CD4-positive, CD25-positive, alpha-beta regulatory T cell (primary cell): ENCODE measurements at regions not wholly inside any gene's neighbourhood (a gene's known extent, or its start where the extent isn't known, plus 50 kb on each side); places are given as distances from the start of the nearest gene placed in this dataset.

ENCODE experiments used
- ATAC-seq, 2 donors: fragments of 150-1000 bp; cut with Tn5 transposase; one replicate each; pipeline ENCODE4 v1.10.0; 2021; ENCODE audit warnings: low read depth in 2 of 2, moderate number of reproducible peaks in 2 of 2, moderate library complexity in 1 of 2
- DNase-seq, 3 donors: peaks; one replicate each; pipeline versions ENCODE4 v3.0.0 to v3.0.0-alpha.2; 2012 to 2022; ENCODE audit warnings: mixed read lengths in 1 of 3
- H3K27ac ChIP-seq: one replicate; pipeline ENCODE4 v1.7.0; 2013; ENCODE audit warnings: mild to moderate bottlenecking, low read length; ENCODE audit not compliant: insufficient read depth, poor library complexity, severe bottlenecking
- H3K27me3 ChIP-seq: one replicate; pipeline ENCODE4 v1.7.0; 2013; ENCODE audit warnings: low read length; ENCODE audit not compliant: control insufficient read depth, insufficient read depth
- H3K36me3 ChIP-seq: one replicate; pipeline ENCODE4 v1.7.0; 2013; ENCODE audit warnings: mild to moderate bottlenecking, low read length, moderate library complexity; ENCODE audit not compliant: control insufficient read depth, insufficient read depth
- H3K4me1 ChIP-seq: 2 replicates; pipeline ENCODE4 v1.7.0; 2013; ENCODE audit warnings: mild to moderate bottlenecking, low read length; ENCODE audit not compliant: insufficient read depth, control insufficient read depth, poor library complexity, severe bottlenecking
- H3K4me3 ChIP-seq: one replicate; pipeline ENCODE4 v1.7.0; 2013; ENCODE audit warnings: low read depth, mild to moderate bottlenecking, low read length, moderate library complexity
- H3K9me3 ChIP-seq, 2 experiments: 1 replicate in 1 of 2; 2 replicates in 1 of 2; pipeline ENCODE4 v1.7.0; 2013; ENCODE audit warnings: low read length in 2 of 2, mild to moderate bottlenecking in 1 of 2, moderate library complexity in 1 of 2; ENCODE audit not compliant: control insufficient read depth in 2 of 2
- H3K27ac Mint-ChIP-seq, 3 donors: one replicate each; pipeline ENCODE4 v1.8.0; 2020 to 2022; ENCODE audit warnings: mild to moderate bottlenecking in 3 of 3, mixed read lengths in 3 of 3, moderate library complexity in 2 of 3
- H3K27me3 Mint-ChIP-seq: one replicate; pipeline ENCODE4 v1.8.0; 2022; ENCODE audit warnings: mild to moderate bottlenecking, mixed read lengths
- H3K36me3 Mint-ChIP-seq: one replicate; pipeline ENCODE4 v1.8.0; 2020; ENCODE audit warnings: mixed read lengths
- H3K4me1 Mint-ChIP-seq, 4 donors: one replicate each; pipeline ENCODE4 v1.8.0; 2020 to 2022; ENCODE audit warnings: mixed read lengths in 4 of 4, mild to moderate bottlenecking in 1 of 4
- H3K4me3 Mint-ChIP-seq, 4 donors: one replicate each; pipeline ENCODE4 v1.8.0; 2020 to 2022; ENCODE audit warnings: mild to moderate bottlenecking in 4 of 4, mixed read lengths in 4 of 4, moderate library complexity in 3 of 4
- H3K9me3 Mint-ChIP-seq, 7 donors: one replicate each; pipeline ENCODE4 v1.8.0; 2020 to 2022; ENCODE audit warnings: mixed read lengths in 7 of 7, mild to moderate bottlenecking in 3 of 7, moderate library complexity in 2 of 7

DNA sequence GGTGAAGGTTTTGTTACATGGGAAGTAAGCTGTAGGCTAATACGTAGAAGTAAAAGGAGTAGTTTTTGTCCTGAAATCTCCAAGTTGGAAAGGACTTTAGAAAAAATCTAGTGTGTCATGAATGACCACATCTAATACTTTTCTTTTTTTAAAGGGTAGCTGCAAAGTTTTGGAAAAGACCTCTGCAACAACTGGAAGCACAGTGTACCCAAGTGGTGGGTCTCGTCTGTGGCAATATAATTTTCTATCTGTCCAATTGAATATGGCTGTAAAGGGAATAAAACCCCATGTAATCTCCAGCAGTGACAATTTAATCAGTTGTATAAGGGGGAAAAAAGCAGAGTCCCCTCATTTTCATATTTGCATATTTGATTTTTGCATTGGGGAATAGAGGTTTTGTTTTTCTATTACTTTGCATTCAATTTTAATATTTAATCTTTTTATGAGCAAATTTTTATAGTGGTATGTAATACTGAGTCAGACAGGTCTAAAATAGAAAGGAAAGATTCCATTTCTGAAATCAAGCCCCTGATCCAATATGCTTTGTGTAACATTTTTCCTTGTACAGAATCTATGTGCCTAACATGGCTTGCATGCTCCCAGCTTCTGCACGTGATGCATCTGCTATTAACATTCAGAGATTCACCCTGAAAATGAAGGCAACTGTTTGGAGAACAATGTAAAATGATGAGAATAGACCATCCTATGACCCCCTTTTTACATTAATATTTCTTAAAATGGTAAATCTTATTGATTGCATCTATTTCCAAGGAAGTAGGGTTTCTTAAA lies 531.4 kb downstream of the ZIC1 start:
- Mint-ChIP-seq H3K36me3 (no peaks in the 10 kb centered on the region), H3K4me3 (no peak overlapping the region), H3K4me1 (no peaks in the 10 kb centered on the region), H3K27ac (no peak overlapping the region), H3K9me3 (peaks cover 0 to 6% (median 3%) of the 10 kb centered on the region in 7 donors), H3K27me3 (no peaks in the 10 kb centered on the region)
- ATAC-seq = no peak
- Histone ChIP-seq H3K36me3 (no peaks in the 10 kb centered on the region), H3K4me3 (no peak overlapping the region), H3K27me3 (no peaks in the 10 kb centered on the region), H3K4me1 (no peaks in the 10 kb centered on the region), H3K27ac (no peak overlapping the region), H3K9me3 (no peaks in the 10 kb centered on the region)
- DNase-seq = no peak

DNA sequence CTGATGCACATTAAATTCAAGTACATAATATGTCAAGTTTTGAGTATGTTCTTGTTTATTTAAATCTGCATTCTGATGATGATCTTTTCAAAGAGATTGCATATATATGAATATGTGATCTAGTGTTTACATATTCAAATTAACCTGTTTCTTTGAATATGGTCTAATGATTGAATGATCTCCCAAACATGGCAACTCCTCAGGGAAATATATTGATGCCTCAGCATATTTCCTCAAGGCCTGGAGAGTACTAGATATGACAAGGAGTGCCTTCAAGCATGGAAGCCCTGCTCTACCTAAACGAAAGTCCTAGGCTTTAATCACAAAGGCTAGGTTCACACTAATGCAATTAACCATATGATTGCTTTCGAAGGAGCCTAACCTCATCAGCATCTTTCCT lies 532.8 kb downstream of the ZIC1 start:
- Mint-ChIP-seq H3K27me3 (no peaks in the 10 kb centered on the region), H3K4me3 (no peak overlapping the region), H3K36me3 (no peaks in the 10 kb centered on the region), H3K9me3 (peaks cover 0 to 6% (median 3%) of the 10 kb centered on the region in 7 donors), H3K4me1 (no peaks in the 10 kb centered on the region), H3K27ac (no peak overlapping the region)
- Histone ChIP-seq H3K27me3 (no peaks in the 10 kb centered on the region), H3K9me3 (no peaks in the 10 kb centered on the region), H3K36me3 (no peaks in the 10 kb centered on the region), H3K27ac (no peak overlapping the region), H3K4me3 (no peak overlapping the region), H3K4me1 (no peaks in the 10 kb centered on the region)
- ATAC-seq (no peak), DNase-seq (no peak)

- Histone ChIP-seq H3K36me3 (no peaks in the 10 kb centered on the region), H3K4me3 (no peak overlapping the region), H3K27me3 (no peaks in the 10 kb centered on the region), H3K4me1 (no peaks in the 10 kb centered on the region), H3K27ac (no peak overlapping the region), H3K9me3 (no peaks in the 10 kb centered on the region)
- no peak overlapping the region for H3K4me3 Mint-ChIP-seq
- ATAC-seq (no peak), DNase-seq (no peak)
- H3K27ac Mint-ChIP-seq = no peak overlapping the region
- no peaks in the 10 kb centered on the region for H3K36me3 Mint-ChIP-seq
- peaks cover 0 to 9% (median 4%) of the 10 kb centered on the region in 7 donors for H3K9me3 Mint-ChIP-seq
- H3K27me3 Mint-ChIP-seq = no peaks in the 10 kb centered on the region
- no peaks in the 10 kb centered on the region for H3K4me1 Mint-ChIP-seq
Observed at GRCh38 chr3:147943265-147943945, 534.2 kb downstream of the ZIC1 start.

DNA sequence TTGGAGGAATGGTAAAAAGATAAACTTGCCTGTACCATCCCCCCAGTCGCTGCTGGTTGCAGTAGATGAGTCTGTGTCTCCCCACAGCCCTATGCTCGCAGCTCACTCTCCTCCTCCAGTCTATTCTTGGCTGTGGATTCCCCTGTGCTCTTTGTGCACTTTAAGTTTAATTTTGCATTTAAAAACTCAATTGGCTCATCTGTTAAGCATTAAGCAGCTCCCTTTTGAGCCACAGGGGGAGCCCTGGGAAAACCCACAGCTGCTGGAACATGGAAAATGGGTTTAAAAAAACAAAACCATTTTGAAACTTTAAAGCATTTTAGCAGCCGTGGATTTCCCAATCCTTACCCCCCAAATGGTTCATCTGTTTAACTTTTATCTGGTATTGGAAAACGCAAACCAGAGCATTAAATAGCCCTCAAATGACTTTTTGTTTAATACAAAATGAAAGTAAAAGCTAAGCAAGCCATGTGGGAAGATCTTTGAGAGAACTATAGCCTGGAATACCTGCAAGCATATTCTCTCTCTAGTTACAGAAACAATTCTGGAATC lies 536.9 kb downstream of the ZIC1 start:
- H3K27ac Mint-ChIP-seq = no peak overlapping the region
- Histone ChIP-seq H3K4me3 (no peak overlapping the region), H3K27me3 (no peaks in the 10 kb centered on the region), H3K4me1 (no peaks in the 10 kb centered on the region), H3K27ac (no peak overlapping the region), H3K9me3 (no peaks in the 10 kb centered on the region), H3K36me3 (no peaks in the 10 kb centered on the region)
- H3K4me3 Mint-ChIP-seq = no peak overlapping the region
- DNase-seq (no peak), ATAC-seq (no peak)
- H3K4me1 Mint-ChIP-seq = no peaks in the 10 kb centered on the region
- H3K27me3 Mint-ChIP-seq = no peaks in the 10 kb centered on the region
- H3K9me3 Mint-ChIP-seq = peaks cover 0 to 9% (median 0%) of the 10 kb centered on the region in 7 donors
- H3K36me3 Mint-ChIP-seq = no peaks in the 10 kb centered on the region

GRCh38 chr3:147956615-147957014 lies 547.5 kb downstream of the ZIC1 start:
- Mint-ChIP-seq H3K27me3 (no peaks in the 10 kb centered on the region), H3K9me3 (peaks cover 0 to 10% (median 2%) of the 10 kb centered on the region in 7 donors), H3K36me3 (no peaks in the 10 kb centered on the region), H3K4me3 (no peak overlapping the region), H3K27ac (no peak overlapping the region), H3K4me1 (no peaks in the 10 kb centered on the region)
- H3K27me3 ChIP-seq = no peaks in the 10 kb centered on the region
- peaks cover 0 to 4% of the 10 kb centered on the region in 2 experiments for H3K9me3 ChIP-seq
- H3K36me3 ChIP-seq = no peaks in the 10 kb centered on the region
- no peak for ATAC-seq
- H3K4me1 ChIP-seq = no peaks in the 10 kb centered on the region
- no peak for DNase-seq
- H3K27ac ChIP-seq = no peak overlapping the region
- no peak overlapping the region for H3K4me3 ChIP-seq

- ATAC-seq (no peak), DNase-seq (no peak)
- no peak overlapping the region for H3K4me3 ChIP-seq
- no peaks in the 10 kb centered on the region for H3K4me1 ChIP-seq
- Mint-ChIP-seq H3K4me3 (no peak overlapping the region), H3K9me3 (peaks cover 0 to 6% (median 2%) of the 10 kb centered on the region in 7 donors), H3K27me3 (no peaks in the 10 kb centered on the region), H3K4me1 (no peaks in the 10 kb centered on the region), H3K36me3 (no peaks in the 10 kb centered on the region), H3K27ac (no peak overlapping the region)
- H3K9me3 ChIP-seq = peaks cover 0 to 4% of the 10 kb centered on the region in 2 experiments
- no peaks in the 10 kb centered on the region for H3K27me3 ChIP-seq
- H3K36me3 ChIP-seq = no peaks in the 10 kb centered on the region
- no peak overlapping the region for H3K27ac ChIP-seq
Observed at GRCh38 chr3:147958754-147959153, 549.6 kb downstream of the ZIC1 start.

GRCh38 chr3:147960786-147961185 lies 551.6 kb downstream of the ZIC1 start:
- no peaks in the 10 kb centered on the region for H3K27me3 Mint-ChIP-seq

More at GRCh38 chr3:147960786-147961185, 551.6 kb downstream of the ZIC1 start:
- Histone ChIP-seq H3K9me3 (peaks cover 0 to 4% of the 10 kb centered on the region in 2 experiments), H3K27ac (no peak overlapping the region), H3K36me3 (no peaks in the 10 kb centered on the region), H3K4me3 (no peak overlapping the region), H3K27me3 (no peaks in the 10 kb centered on the region), H3K4me1 (no peaks in the 10 kb centered on the region)
- Mint-ChIP-seq H3K36me3 (no peaks in the 10 kb centered on the region), H3K9me3 (peaks cover 0 to 6% (median 3%) of the 10 kb centered on the region in 7 donors), H3K4me1 (no peaks in the 10 kb centered on the region), H3K27ac (no peak overlapping the region), H3K4me3 (no peak overlapping the region)
- DNase-seq (no peak), ATAC-seq (no peak)
